ACC112 (cell line): ENCODE measurements at regions not wholly inside any gene's neighbourhood (a gene's known extent, or its start where the extent isn't known, plus 50 kb on each side); places are given as distances from the start of the nearest gene placed in this dataset.
"Not testable (repeated sequence)": the region's sequence is repeated elsewhere in the genome, so short reads cannot be mapped to it uniquely, and the experiment has no call there.

Experiments used
- H2AFZ ChIP-seq: fragments of 200-600 bp; sonication (generic); one replicate; pipeline ENCODE4 v1.6.0; 2017; ENCODE audit warnings: antibody characterized with exemption, low read length; ENCODE audit not compliant: unreplicated experiment
- H3K27ac ChIP-seq: fragments of 200-600 bp; sonication (generic); 2 replicates; pipeline ENCODE4 v1.5.1; 2014; ENCODE audit warnings: low read depth, mild to moderate bottlenecking, antibody characterized with exemption, low read length, moderate library complexity
- H3K27me3 ChIP-seq: fragments of 200-600 bp; sonication (generic); 2 replicates; pipeline ENCODE4 v1.6.1; 2014; ENCODE audit warnings: mild to moderate bottlenecking, antibody characterized with exemption, low read length, moderate library complexity, mixed read lengths; ENCODE audit not compliant: insufficient read depth
- H3K36me3 ChIP-seq: fragments of 200-600 bp; sonication (generic); 2 replicates; pipeline ENCODE4 v1.6.1; 2016; ENCODE audit warnings: mild to moderate bottlenecking, antibody characterized with exemption, low read length, moderate library complexity, mixed read lengths; ENCODE audit not compliant: insufficient read depth
- H3K4me1 ChIP-seq: fragments of 200-600 bp; sonication (generic); one replicate; pipeline ENCODE4 v1.6.1; 2016; ENCODE audit warnings: low read length, mixed read lengths; ENCODE audit not compliant: insufficient read depth, unreplicated experiment, control insufficient read depth
- H3K4me3 ChIP-seq: fragments of 200-600 bp; sonication (generic); 2 replicates; pipeline ENCODE4 v1.5.1; 2014; ENCODE audit warnings: mild to moderate bottlenecking, low read depth, low read length
- H3K79me2 ChIP-seq: fragments of 200-600 bp; sonication (generic); one replicate; pipeline ENCODE4 v1.6.0; 2016; ENCODE audit warnings: low read length; ENCODE audit not compliant: control insufficient read depth, unreplicated experiment, insufficient read depth

DNA sequence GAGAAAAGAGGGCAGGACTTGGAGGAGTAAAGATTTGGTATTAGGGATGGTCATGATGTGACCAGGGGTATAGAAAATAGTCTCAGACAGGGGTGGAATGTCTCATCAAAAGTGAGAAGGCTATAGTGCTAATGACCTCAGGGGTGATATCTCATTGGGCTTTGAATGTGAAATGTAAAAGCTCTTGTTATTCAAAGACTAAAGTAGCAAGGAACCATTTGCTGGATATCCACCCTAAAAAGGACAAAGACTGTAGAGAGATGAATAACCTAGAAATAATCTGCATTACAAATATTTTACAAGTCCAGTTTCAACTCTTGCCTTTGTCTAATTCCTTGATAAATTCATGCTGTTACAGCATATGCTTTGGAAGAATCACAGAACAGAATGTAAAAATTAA is 224.4 kb downstream of the ICOS start:
- no peaks in the 10 kb centered on the region for H3K4me1 ChIP-seq
- no peaks in the 10 kb centered on the region for H3K36me3 ChIP-seq
- no peak overlapping the region for H3K4me3 ChIP-seq
- H2AFZ ChIP-seq: no peak overlapping the region
- H3K79me2 ChIP-seq: no peaks in the 10 kb centered on the region
- peaks cover 3% of the 10 kb centered on the region; the same call in 1 of the 2 replicates for H3K27me3 ChIP-seq
- H3K27ac ChIP-seq: no peak overlapping the region

DNA sequence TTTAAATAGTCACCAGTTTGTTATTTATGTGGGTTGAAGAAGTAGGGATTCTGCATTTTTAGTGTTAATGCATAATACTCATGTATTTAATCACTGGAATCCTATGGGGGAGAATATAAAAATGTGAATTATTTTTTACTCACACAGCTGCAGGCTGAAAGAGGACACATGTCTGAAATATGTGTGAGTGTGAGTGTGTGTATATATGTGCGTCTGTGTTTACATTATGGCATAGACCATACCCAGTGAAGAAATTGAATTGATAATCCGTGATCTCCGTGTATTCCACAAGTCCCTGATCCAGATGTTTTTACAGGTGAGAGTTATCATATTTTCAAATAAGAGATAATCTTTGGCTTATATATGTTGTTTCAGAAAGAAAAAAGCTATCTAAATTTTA is 225.3 kb downstream of the ICOS start:
- H3K27ac ChIP-seq: no peak overlapping the region
- no peaks in the 10 kb centered on the region for H3K36me3 ChIP-seq
- peaks cover 3% of the 10 kb centered on the region; the same call in 1 of the 2 replicates for H3K27me3 ChIP-seq
- H3K4me1 ChIP-seq: no peaks in the 10 kb centered on the region
- H2AFZ ChIP-seq: no peak overlapping the region
- H3K4me3 ChIP-seq: no peak overlapping the region
- no peaks in the 10 kb centered on the region for H3K79me2 ChIP-seq

DNA sequence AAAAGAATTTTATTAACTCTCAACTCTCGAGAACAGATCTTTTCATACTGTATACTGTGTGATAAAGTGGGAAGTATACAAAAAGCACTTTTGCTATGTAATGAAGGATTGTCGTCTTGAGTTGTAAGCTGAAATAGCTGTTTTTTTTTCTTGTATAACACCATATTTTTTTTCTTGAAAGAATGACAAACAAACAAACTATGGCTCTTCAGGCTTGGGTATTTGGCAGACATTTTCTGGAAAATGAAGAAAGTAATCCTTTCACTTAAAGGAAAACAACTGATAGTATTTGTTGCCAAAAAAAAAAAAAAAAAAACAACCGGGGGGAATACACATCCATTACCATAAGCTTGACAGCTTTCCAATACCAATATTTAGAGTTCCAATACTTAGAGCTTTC is 230.4 kb downstream of the ICOS start:
- Histone ChIP-seq H2AFZ (no peak overlapping the region), H3K4me3 (no peak overlapping the region), H3K36me3 (no peaks in the 10 kb centered on the region), H3K27ac (no peak overlapping the region), H3K4me1 (no peaks in the 10 kb centered on the region), H3K27me3 (peaks cover 41% of the 10 kb centered on the region), H3K79me2 (no peaks in the 10 kb centered on the region)

DNA sequence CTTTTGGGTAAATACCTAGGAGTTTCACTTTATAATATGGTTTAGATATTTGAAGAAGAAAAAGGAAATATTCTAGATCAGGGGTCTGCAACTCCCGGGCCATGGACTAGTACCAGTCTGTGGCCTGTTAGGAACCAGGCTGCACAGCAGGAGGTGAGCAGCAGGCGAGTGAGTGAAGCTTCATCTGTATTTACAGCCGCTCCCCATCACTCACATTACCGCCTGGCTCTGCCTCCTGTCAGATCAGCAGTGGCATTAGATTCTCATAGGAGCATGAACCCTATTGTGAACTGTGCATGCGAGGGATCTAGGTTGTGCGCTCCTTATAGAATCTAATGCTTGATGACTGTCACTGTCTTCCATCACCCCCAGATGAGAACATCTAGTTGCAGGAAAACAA is 231.1 kb downstream of the ICOS start:
- not testable (repeated sequence) for H3K36me3 ChIP-seq, H3K79me2 ChIP-seq, H3K4me1 ChIP-seq, H3K4me3 ChIP-seq, H3K27ac ChIP-seq, H2AFZ ChIP-seq
- H3K27me3 ChIP-seq: peaks cover 48% of the 10 kb centered on the region

DNA sequence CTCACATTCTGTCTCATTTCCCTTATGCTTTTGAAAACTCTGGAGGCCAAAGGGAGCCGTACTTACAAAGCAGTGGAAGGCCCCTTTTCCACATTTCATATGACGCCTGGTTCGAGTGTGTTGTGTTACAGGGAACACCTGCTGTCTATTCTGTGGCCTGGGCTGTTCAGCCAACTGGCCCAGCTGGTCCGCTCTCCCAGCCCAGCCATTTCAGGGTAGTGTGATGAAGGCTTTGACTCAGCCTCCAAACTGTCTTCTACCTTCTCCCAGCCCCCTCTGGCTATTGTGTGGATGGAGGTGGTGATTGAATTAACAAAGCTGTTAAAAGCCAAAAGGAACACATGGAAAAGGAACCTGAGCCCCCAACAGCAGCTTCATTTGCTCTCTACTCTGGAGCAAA is 233.8 kb downstream of the ICOS start:
- Histone ChIP-seq H2AFZ (no peak overlapping the region), H3K27me3 (peaks cover 58% of the 10 kb centered on the region), H3K27ac (no peak overlapping the region), H3K79me2 (no peaks in the 10 kb centered on the region), H3K36me3 (no peaks in the 10 kb centered on the region), H3K4me3 (no peak overlapping the region), H3K4me1 (no peaks in the 10 kb centered on the region)

DNA sequence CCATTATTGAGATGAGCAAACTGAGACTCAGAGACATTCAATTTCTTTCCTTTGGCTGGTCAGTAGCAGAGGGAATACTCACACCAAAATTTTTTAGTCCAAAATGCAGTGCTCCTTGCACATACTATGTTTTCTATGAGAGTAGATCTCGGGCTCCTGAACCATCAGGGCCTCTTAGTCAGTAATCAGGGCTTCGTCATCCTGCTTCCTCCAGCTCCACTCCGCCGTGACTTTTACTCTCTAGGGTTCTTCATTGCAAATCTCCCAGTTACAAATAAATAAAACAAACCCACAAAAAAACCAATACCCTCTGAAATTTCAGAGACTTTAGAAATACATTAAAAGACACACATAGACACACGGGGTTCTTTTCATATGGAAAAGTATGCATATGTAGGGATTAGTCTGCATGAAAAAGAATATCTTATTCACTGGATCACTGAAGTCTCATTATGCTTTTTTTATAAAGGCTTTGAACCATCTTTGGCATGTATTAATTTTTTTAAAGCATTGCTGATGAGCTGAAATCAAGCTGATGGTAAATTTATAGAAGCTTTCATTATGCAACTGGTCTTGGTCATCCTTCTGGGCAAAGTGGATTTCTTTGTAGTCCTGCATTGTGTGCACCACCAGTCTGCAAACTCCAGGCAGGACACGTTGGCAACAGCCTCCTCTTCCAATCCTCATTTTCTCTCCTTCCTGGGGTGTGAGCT is 235.0 kb downstream of the ICOS start:
- H3K79me2 ChIP-seq: no peaks in the 10 kb centered on the region
- H2AFZ ChIP-seq: no peak overlapping the region
- H3K27me3 ChIP-seq: peaks cover 60% of the 10 kb centered on the region
- no peaks in the 10 kb centered on the region for H3K4me1 ChIP-seq
- H3K4me3 ChIP-seq: no peak overlapping the region
- no peaks in the 10 kb centered on the region for H3K36me3 ChIP-seq
- H3K27ac ChIP-seq: no peak overlapping the region

DNA sequence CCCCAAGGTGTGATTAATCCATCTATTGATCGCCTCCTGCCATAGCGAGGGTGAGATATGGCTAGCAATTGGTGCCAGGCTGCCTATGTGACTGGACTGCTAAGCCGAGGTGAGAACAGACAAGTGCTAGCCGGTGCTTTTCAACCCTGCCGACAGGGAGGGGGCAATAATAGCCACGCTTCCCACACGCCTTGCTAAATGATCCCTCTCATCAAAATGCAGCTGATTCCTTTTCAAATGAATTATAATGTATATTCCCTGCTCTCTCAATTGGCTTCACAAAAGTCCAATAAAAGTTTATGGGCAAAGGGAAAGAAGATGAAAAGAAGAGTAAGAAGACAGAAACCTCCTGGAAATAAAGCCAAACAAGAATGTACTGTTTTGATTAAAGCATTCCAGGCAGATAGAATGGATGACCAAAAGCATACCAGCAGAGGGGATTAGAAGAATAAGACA is 235.6 kb downstream of the ICOS start:
- Histone ChIP-seq H3K4me3 (no peak overlapping the region), H3K4me1 (no peaks in the 10 kb centered on the region), H3K79me2 (no peaks in the 10 kb centered on the region), H3K27me3 (peaks cover 64% of the 10 kb centered on the region), H3K36me3 (no peaks in the 10 kb centered on the region), H2AFZ (no peak overlapping the region), H3K27ac (no peak overlapping the region)

DNA sequence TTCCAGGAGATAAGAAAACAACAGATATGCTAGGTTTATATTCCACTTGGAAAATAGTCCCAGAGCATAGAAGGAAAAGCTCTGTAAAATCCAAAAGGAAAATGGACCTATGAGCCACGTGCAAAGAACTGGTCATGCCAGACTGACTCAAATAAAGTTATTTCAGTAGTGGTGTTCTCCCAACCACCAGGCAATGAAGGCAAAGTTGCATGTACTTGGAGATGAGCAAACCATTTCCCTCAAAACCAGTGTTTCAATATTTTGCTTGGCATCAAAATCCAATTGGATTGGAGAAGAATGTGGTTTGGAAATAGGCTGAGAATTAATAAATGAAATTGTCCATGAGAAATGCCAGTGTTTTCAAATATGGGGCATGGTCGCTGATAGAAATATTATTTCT is 237.5 kb downstream of the ICOS start:
- Histone ChIP-seq H3K79me2 (no peaks in the 10 kb centered on the region), H3K27ac (no peak overlapping the region), H3K4me1 (no peaks in the 10 kb centered on the region), H3K36me3 (no peaks in the 10 kb centered on the region), H3K27me3 (peaks cover 62% of the 10 kb centered on the region), H2AFZ (no peak overlapping the region), H3K4me3 (no peak overlapping the region)

DNA sequence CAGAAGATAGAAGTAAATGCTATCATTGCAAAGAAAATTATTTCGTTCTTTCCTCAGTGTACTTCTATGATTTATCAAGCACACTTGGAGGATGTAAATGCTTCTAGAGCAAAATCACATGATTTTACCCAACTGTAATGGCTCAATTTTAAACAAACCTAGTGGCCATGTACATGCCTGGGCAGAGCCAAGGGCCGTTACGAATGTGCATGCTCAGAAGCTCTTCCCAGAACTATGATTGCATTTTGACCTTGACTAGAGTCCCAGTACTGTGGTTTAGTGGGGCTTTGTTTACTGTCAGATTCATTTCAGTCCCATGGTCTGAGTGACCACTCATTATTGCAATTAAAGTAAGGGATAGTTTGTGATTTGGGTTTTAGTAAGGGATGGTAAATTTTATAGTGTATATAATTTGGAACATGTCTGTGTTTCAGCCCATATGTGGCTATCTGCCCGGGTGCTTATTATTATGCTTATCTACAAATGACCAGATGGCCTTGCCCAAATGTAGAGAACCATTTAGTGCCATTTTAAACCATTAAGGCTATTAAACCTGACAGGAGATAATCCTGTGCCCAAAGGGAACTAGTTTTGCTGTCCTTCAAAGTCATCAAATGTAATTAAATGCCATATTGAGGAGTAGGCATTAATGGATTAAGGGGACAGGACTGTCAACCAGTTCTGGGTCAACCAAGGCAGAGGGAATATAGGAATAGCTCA is 239.1 kb downstream of the ICOS start:
- no peaks in the 10 kb centered on the region for H3K79me2 ChIP-seq
- no peak overlapping the region for H3K4me3 ChIP-seq
- peaks cover 62% of the 10 kb centered on the region for H3K27me3 ChIP-seq
- no peaks in the 10 kb centered on the region for H3K4me1 ChIP-seq
- H2AFZ ChIP-seq: no peak overlapping the region
- H3K36me3 ChIP-seq: no peaks in the 10 kb centered on the region
- no peak overlapping the region for H3K27ac ChIP-seq

DNA sequence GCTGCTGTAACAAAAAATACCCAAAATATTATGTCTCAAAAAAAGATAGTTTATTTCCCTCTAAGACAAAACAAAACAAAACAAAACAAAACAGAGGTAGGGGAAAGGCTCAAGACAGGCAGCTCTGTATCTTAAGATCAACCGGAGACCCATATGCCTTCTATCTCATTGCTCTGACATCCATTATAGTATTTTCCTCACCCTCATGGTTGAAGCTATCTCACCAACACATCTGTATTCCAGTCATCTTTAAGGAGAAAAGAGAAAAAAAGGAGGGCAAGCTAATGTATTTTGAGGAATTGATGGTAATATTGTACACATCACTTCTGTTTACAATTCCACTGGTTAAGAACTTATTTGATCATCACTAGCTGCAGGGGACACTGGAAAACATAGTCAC is 239.7 kb downstream of the ICOS start:
- H3K27ac ChIP-seq: no peak overlapping the region
- H3K4me1 ChIP-seq: no peaks in the 10 kb centered on the region
- H2AFZ ChIP-seq: no peak overlapping the region
- no peaks in the 10 kb centered on the region for H3K36me3 ChIP-seq
- peaks cover 57% of the 10 kb centered on the region for H3K27me3 ChIP-seq
- no peak overlapping the region for H3K4me3 ChIP-seq
- no peaks in the 10 kb centered on the region for H3K79me2 ChIP-seq
